Stimulated activated CD4-positive, alpha-beta T cell treated with anti-CD3 and anti-CD28 coated beads, Interleukin-12 subunit alpha, Interleukin-12 subunit beta, amount 100 ng/mL, for 48 hours (primary cell): ENCODE measurements at regions not wholly inside any gene's neighbourhood (a gene's known extent, or its start where the extent isn't known, plus 50 kb on each side); places are given as distances from the start of the nearest gene placed in this dataset.
"Not testable (repeated sequence)": the region's sequence is repeated elsewhere in the genome, so short reads cannot be mapped to it uniquely, and the experiment has no call there.

ENCODE experiments used
- DNase-seq, 3 donors: peaks; one replicate each; pipeline ENCODE4 v3.0.0-alpha.2; 2020; ENCODE audit warnings: low read depth in 2 of 3, low spot score in 1 of 3

- no peak for DNase-seq
These were observed 139.1 kb downstream of the AHR start for GRCh38 chr7:17437586-17437985.

- DNase-seq, result not testable (repeated sequence)
These were observed 141.8 kb downstream of the AHR start for GRCh38 chr7:17440025-17440784.

GRCh38 chr7:17440831-17441230, 142.4 kb downstream of the AHR start:
- no peak for DNase-seq

GRCh38 chr7:17441557-17441956, 143.1 kb downstream of the AHR start:
- no peak for DNase-seq

GRCh38 chr7:17444151-17444550, 145.7 kb downstream of the AHR start:
- no peak for DNase-seq

- DNase-seq, result no peak
These were observed 146.2 kb downstream of the AHR start for GRCh38 chr7:17444673-17445072.

GRCh38 chr7:17446340-17446739, 147.9 kb downstream of the AHR start:
- DNase-seq, result no peak

GRCh38 chr7:17447728-17448478, 149.5 kb downstream of the AHR start:
- DNase-seq, result no peak

GRCh38 chr7:17448479-17449423, 150.3 kb downstream of the AHR start:
- no peak for DNase-seq

- DNase-seq, result no peak
These were observed 158.1 kb downstream of the AHR start for GRCh38 chr7:17456541-17456940.

- no peak for DNase-seq
These were observed 161.5 kb downstream of the AHR start for GRCh38 chr7:17460001-17460400.

GRCh38 chr7:17460665-17461064, 162.2 kb downstream of the AHR start:
- no peak for DNase-seq

- DNase-seq, result no peak
These were observed 163.7 kb downstream of the AHR start for GRCh38 chr7:17462131-17462631.

GRCh38 chr7:17463511-17464085, 165.1 kb downstream of the AHR start:
- no peak for DNase-seq

GRCh38 chr7:17466216-17466615, 167.8 kb downstream of the AHR start:
- DNase-seq, result no peak

- no peak for DNase-seq
These were observed 169.0 kb downstream of the AHR start for GRCh38 chr7:17467386-17467945.

- no peak for DNase-seq
These were observed 172.9 kb downstream of the AHR start for GRCh38 chr7:17471325-17471724.

GRCh38 chr7:17472518-17472917, 174.1 kb downstream of the AHR start:
- no peak for DNase-seq

- no peak for DNase-seq
These were observed 174.5 kb downstream of the AHR start for GRCh38 chr7:17472939-17473338.

- DNase-seq, result no peak
These were observed 176.4 kb downstream of the AHR start for GRCh38 chr7:17474724-17475344.
